ENCODE measurements at regions not wholly inside any gene's neighbourhood (a gene's known extent, or its start where the extent isn't known, plus 50 kb on each side); places are given as distances from the start of the nearest gene placed in this dataset.
A peak's percentile ranks its signal among the peaks of the same experiment; 100 is the strongest.
"Not testable (repeated sequence)": the region's sequence is repeated elsewhere in the genome, so short reads cannot be mapped to it uniquely, and the experiment has no call there.

DNA sequence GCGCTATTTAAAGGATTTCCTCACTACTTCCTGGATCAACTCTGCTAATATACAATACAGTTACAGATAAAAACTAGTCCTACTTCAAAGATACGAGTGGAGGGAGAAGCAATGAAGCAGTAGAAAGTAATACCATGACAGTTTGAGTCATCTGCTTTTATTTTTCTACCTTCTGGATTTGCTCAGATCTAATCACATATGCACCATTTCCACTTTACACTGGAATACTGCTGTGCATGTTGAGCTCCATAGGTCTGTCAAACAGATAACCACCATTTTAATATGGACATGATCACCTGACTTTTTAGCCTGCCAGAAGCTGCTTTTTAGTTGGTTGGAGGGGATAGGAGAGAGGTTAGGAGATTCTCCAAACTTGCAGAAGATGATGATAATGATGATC, 92.5 kb downstream of the MMUT start:
- no peak for DNase-seq

DNA sequence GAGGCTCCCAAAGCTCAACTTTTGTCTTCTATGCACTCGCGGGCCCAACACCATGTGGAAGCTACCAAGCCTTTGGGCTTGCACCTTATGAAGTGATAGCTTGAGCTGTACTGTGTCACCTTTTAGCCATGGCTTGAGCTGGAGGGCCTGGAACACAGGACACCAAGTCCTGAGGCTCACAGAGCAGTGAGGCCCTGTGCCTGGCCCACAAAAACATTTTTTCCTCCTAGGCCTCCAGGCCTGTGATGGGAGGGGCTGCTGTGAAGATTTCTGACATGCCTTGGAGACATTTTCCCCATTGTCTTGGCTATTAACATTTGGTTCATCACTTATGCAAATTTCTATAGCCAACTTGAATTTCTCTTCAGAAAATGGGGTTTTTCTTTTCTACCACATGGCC, 96.5 kb downstream of the MMUT start:
- no peak for DNase-seq

GRCh38 chr6:49348561-49348960, 114.5 kb downstream of the MMUT start:
- no peak for DNase-seq

- no peak for DNase-seq
These were observed 120.6 kb downstream of the MMUT start for GRCh38 chr6:49342410-49342809.

- no peak for DNase-seq
These were observed 121.2 kb downstream of the MMUT start for GRCh38 chr6:49341869-49342268.

GRCh38 chr6:49339096-49339495, 124.0 kb downstream of the MMUT start:
- DNase-seq = no peak

- DNase-seq = peak; percentile 71
These were observed 126.4 kb downstream of the MMUT start for GRCh38 chr6:49336514-49337131.

GRCh38 chr6:49333345-49334125, 129.5 kb downstream of the MMUT start:
- DNase-seq = no peak

- no peak for DNase-seq
These were observed 130.3 kb downstream of the MMUT start for GRCh38 chr6:49332781-49333180.

GRCh38 chr6:49329186-49329585, 133.9 kb downstream of the MMUT start:
- DNase-seq = no peak

DNA sequence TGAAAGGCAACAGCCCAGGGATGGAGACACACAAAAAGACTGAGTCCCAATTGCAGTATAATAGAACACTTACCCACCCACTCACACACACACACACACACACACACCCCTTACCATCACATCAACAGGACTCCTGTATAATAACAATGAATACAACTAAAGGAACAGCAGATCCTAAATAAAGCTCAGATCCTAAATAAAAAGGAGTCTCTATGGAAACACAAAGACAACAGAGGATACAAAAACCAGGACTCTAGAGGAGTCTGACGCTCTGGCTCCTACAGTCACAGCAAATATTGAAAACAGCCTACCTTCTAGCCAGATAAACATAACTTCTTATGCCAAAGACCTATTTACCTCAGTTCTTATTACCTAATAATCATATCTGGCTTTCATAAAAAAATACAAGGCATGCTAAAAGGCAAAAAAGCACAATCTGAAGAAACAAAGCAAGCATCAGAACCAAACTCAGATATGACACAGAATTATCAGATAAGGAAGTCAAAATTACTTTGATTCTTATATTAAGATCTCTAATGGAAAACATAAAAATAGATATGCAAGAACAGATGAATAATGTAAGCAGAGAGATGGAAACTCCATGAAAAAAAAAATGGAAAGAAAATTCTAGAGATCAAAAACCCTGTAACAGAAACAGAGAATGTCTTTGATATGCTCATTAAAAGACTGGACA, 134.9 kb downstream of the MMUT start:
- DNase-seq = no peak

DNA sequence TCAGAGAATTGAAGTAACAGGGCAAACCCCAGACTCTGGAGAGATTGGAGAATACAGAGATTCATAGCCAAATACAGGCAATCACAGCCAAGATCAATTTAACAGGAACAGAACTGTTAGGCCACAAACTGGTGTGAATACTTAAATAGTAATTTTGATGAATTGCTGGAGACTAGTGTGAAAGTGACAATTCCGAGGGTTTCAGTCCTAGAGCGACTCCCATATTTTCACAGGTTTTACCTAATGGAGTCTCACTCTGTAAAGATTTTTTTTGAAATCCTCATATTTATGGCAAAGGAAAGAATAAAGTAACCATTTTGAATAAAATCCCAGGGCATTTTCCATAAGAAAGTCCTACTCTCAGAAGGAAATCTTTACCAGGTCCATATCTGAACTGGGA, 135.5 kb downstream of the MMUT start:
- DNase-seq = no peak

DNA sequence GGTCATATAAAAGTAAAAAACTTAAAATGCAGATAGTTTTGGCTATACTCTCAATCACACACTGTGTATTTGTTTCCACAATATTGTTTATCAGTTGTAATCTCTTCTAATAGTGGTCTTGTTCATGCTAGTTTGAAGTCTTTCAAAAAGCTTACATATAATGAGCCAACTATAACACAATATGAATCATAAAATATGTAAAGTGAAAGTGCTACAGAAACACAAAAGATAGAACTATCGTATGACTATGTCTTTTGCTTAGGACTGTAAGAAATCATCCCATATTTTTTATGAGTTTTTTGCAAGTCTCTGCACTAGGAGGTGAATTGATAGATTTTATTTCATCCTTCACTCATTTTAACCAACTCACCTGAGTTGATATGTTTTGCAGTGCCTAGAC, 136.0 kb downstream of the MMUT start:
- no peak for DNase-seq

- DNase-seq = no peak
These were observed 136.7 kb downstream of the MMUT start for GRCh38 chr6:49326347-49326746.

DNA sequence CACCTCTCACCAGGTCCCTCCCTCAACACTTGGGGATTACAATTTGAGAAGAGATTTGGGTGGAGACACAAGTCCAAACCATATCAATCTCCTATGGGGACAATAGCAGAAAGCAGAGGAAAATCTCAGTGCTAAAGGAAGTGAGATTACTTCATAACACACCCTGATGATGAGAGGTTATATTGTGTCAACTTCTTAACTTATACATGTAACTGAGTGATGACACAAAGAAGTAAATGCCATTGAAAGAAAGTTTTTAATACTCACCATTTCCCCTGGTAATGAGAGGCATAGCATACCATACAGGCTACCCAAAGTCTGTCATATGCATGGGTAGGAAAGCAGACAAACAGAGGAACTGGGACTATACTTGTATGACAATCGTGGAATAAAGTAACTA, 137.2 kb downstream of the MMUT start:
- DNase-seq = no peak

DNA sequence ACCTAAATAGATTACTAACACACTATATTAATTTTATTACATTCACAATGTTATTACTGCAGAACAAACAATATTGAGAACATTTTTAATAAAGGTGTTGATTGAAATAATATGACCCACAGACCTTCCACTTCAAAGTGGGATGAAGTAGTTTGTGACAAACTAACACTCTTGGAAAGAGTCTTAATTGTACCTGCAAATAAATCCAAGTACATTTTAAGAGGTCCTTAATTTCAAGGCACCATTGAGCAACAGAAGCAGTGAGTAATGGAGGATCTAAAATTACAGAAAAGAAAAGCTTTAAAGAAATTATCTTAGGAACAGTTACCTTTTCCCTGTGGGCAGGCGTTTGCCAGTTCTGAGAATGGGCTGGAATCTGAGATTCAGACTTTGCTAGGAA, 140.2 kb downstream of the MMUT start:
- no peak for DNase-seq

DNA sequence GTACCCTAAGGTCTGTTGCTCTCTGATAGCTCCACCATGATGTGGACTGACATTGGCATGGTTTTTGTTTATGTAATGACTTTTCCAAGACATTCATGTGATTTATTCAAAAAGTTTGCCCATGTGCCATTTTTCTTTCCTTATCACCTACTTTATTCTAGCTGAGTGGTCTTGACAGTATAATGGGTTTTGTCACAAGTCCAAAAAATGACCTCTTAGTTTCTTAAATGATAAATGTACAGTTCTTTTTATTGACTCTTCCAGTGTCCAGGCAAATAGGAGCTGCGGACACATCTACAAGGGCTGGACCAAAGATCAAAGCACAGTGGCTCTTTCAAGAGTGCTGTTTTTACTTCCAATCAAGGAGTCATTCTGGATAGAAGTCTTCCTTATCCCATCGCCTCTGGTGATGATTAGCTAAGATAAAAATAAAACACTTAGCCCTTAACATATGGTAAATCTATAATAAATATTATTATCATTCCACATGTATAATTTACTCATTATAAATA, 141.4 kb downstream of the MMUT start:
- DNase-seq = no peak

DNA sequence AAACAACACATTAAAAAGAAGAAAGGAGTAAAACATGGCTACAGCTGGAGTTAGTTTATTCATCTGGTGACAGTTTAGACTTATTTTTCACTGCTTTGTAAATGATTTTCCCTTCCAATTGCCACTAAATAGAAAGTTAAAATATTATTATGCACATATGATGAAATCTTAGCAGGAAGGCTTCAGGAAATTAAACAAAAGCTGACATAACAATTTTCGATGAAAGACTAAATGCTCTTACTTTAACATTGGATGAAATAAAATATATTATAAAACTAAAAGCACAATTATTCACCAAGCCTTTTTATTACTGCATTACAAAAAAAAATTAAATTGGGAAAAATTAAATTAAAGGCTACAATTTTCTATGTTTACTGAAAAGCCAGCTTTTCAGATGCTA, 158.0 kb downstream of the MMUT start:
- no peak for DNase-seq

GRCh38 chr6:49304393-49304792, 158.7 kb downstream of the MMUT start:
- not testable (repeated sequence) for DNase-seq

DNA sequence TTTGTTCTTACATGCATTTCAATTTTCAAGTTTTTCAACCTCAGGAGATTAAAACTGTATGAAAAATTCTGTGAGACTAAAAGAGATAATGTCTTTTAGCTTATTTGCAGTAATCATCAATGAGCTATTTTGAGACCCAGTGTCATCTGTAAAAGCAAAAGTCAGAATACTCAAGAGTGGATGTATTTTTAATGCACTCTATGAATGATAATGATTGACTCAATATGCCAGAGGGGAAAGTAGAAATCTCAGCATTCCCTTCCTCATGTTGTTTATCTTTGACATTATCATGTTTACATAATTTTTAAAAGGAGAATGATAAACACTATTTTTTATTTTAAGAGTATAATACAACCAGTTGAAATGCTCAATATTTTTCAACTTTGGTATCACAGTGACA, 162.1 kb downstream of the MMUT start:
- DNase-seq = no peak

DNA sequence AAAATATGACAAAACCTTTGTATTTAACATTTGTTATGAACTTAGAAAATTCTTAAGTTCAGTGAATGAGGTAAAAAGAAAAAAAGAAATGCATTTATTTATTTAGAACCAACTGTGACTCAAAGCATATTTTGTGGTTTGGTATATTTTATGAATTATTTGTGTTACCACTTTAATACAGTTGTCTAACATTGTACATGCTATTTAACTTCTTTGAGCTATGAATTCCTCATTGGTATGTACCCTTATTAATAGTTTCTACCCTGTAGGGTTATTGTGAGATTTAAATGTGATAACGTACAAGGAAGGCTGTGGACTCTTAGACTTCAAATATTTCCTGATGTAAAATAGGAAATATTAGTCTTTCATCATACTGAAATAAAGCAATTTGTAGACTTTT, 162.6 kb downstream of the MMUT start:
- no peak for DNase-seq

DNA sequence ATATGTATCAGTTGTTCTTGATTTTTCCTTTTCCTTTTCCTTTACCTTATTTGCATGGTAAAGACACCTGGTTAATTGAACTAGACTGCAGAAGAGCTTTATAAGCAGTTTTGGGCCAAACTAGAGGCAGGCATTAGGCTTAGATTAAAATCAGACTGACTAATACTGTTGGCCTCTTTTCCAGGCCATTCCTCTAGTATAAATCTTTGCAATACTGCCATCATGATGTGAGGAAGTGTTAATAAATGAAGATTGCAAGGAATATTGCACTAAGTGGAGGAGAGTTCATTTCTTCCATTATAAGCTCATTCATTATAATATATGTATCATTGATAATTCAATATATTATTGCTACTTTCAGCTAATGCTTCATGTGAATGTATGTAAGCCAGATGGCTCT, 163.8 kb downstream of the MMUT start:
- DNase-seq = no peak

DNA sequence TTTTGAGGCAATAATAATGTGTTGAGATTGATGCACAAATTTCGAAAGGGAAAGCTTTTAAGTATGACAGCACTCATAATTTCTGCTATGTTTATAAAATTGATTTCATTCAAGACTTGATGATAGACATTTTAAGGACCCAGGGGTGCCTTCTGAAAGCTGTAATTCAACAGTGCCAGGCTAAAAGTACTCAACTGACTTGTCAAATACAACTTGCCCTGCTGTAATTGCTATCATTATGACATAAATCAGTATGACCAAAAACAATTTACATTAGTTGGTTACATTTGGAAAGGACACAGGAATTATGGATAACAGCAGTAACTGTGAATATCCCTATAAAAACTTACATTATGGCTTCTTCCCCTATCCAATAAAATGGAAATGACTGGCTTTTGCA, 178.9 kb downstream of the MMUT start:
- no peak for DNase-seq

Data from hematopoietic multipotent progenitor cell treated with erythropoietin and hydrocortisone succinate and interleukin-3 and kit ligand, for 6 days (in vitro differentiated cells).